ENCODE measurements at regions not wholly inside any gene's neighbourhood (a gene's known extent, or its start where the extent isn't known, plus 50 kb on each side); places are given as distances from the start of the nearest gene placed in this dataset.

- DNase-seq = no peak
Measured at GRCh38 chr13:31898378-31899071, 133.0 kb upstream of the FRY start.

GRCh38 chr13:31901985-31902384 is 129.6 kb upstream of the FRY start:
- no peak for DNase-seq

GRCh38 chr13:31903111-31903815 is 128.3 kb upstream of the FRY start:
- DNase-seq = no peak

GRCh38 chr13:31904941-31905824 is 126.4 kb upstream of the FRY start:
- no peak for DNase-seq

GRCh38 chr13:31905961-31906360 is 125.6 kb upstream of the FRY start:
- no peak for DNase-seq

GRCh38 chr13:31908696-31909411 is 122.7 kb upstream of the FRY start:
- DNase-seq = no peak

- DNase-seq = peak; percentile 61
Measured at GRCh38 chr13:31909864-31910551, 121.6 kb upstream of the FRY start.

GRCh38 chr13:31910633-31911032 is 120.9 kb upstream of the FRY start:
- DNase-seq = no peak

- DNase-seq = no peak
Measured at GRCh38 chr13:31912647-31913401, 118.8 kb upstream of the FRY start.

- no peak for DNase-seq
Measured at GRCh38 chr13:31913459-31913858, 118.1 kb upstream of the FRY start.

- no peak for DNase-seq
Measured at GRCh38 chr13:31914843-31915242, 116.7 kb upstream of the FRY start.

GRCh38 chr13:31918707-31919106 is 112.9 kb upstream of the FRY start:
- DNase-seq = no peak

GRCh38 chr13:31919241-31919640 is 112.3 kb upstream of the FRY start:
- DNase-seq = no peak

- no peak for DNase-seq
Measured at GRCh38 chr13:31919971-31920726, 111.4 kb upstream of the FRY start.

- DNase-seq = no peak
Measured at GRCh38 chr13:31920727-31921100, 110.9 kb upstream of the FRY start.

GRCh38 chr13:31922724-31923123 is 108.8 kb upstream of the FRY start:
- no peak for DNase-seq

GRCh38 chr13:31923134-31923763 is 108.3 kb upstream of the FRY start:
- DNase-seq = no peak

- DNase-seq = no peak
Measured at GRCh38 chr13:31925079-31925478, 106.5 kb upstream of the FRY start.

GRCh38 chr13:31927219-31927653 is 104.3 kb upstream of the FRY start:
- DNase-seq = no peak

GRCh38 chr13:31929031-31929770 is 102.4 kb upstream of the FRY start:
- DNase-seq = no peak
